ENCODE measurements at regions not wholly inside any gene's neighbourhood (a gene's known extent, or its start where the extent isn't known, plus 50 kb on each side); places are given as distances from the start of the nearest gene placed in this dataset.

DNA sequence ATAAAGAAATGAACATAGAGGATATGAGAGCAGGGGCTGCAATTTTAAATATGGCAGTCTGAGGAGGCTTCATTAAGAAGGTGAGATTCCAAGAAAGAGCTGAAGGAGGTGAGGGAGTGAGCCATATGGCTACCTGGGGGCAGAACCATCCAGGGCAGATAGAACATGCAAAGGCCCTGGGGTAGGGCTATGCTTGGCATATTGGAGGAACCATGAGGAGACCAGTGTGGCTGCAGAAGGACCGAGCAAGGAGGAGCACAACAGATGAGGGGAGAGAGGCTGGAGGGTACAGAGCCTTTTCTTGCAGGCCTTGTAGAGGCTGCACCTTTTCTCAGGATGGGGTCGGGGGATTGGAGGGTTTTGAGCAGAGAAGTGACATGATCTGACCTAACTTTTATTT, 69.5 kb upstream of the GATA6 start:
- H3K79me2 ChIP-seq (ENCODE audit: insufficient read depth, low read length): no peaks in the 10 kb centered on the region
- no peak for DNase-seq (ENCODE audit: low read depth, low spot score)
- no peak overlapping the region for H3K4me2 ChIP-seq (ENCODE audit: low read length)
- H2AFZ ChIP-seq (ENCODE audit: low read depth, low read length, poor library complexity, severe bottlenecking): no peak overlapping the region
- no peaks in the 10 kb centered on the region for H3K9me3 ChIP-seq (ENCODE audit: control insufficient read depth in 1 of 2, insufficient read depth in 1 of 2, low read depth in 1 of 2, low read length in 2 of 2)
- H3K9ac ChIP-seq (ENCODE audit: low read length): no peak overlapping the region
- ChIA-PET RAD21 (ENCODE audit: low non-redundant PET in 1 of 2, low total read pairs in 2 of 2, uncharacterized antibody in 2 of 2, unreplicated experiment in 2 of 2) (no interaction called here), POLR2A (no interaction called here), CTCF (no interaction called here)
- no peaks in the 10 kb centered on the region for H3K4me1 ChIP-seq (ENCODE audit: control insufficient read depth in 1 of 2, insufficient read depth in 2 of 2, low read length in 2 of 2)
- no peaks in the 10 kb centered on the region for H4K20me1 ChIP-seq (ENCODE audit: insufficient read depth)
- H3K4me3 ChIP-seq (replicated peaks in 1 of 2; ENCODE audit: low read depth in 1 of 2, low read length in 2 of 2): no peak overlapping the region
- no peaks in the 10 kb centered on the region for H3K9me2 ChIP-seq (ENCODE audit: insufficient read depth)
- intact Hi-C loops (cut with micrococcal nuclease): no loop called here
- BruUV-seq (replicated peaks): no TSS peak
- H3K27ac ChIP-seq (ENCODE audit: low read depth, low read length): no peak overlapping the region
- H3K36me3 ChIP-seq (ENCODE audit: control insufficient read depth in 1 of 2, insufficient read depth in 2 of 2, low read length in 2 of 2): no peaks in the 10 kb centered on the region
- no peak for ATAC-seq
- no peaks in the 10 kb centered on the region for H3K27me3 ChIP-seq (ENCODE audit: insufficient read depth, low read length)
- TF ChIP-seq, protein P1, sequence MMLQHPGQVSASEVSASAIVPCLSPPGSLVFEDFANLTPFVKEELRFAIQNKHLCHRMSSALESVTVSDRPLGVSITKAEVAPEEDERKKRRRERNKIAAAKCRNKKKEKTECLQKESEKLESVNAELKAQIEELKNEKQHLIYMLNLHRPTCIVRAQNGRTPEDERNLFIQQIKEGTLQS (IDR thresholded peaks at IDR 0.05): no peak
- TF ChIP-seq SRF (IDR thresholded peaks at IDR 0.05; ENCODE audit: low read depth) (no peak), POLR2AphosphoS5 (IDR thresholded peaks at IDR 0.05; ENCODE audit: low read depth, low read length) (no peak), JUND (IDR thresholded peaks at IDR 0.05) (no peak), YY1 (IDR thresholded peaks at IDR 0.05; ENCODE audit: extremely low read depth, insufficient replicate concordance, low read depth, low read length) (no peak), EZH2 (IDR thresholded peaks at IDR 0.05) (no peak), EZH2phosphoT487 (IDR thresholded peaks at IDR 0.05; ENCODE audit: borderline replicate concordance) (no peak), POLR2A (IDR thresholded peaks at IDR 0.05; ENCODE audit: borderline replicate concordance, extremely low read depth, insufficient read depth, insufficient read length) (no peak), CEBPB (IDR thresholded peaks at IDR 0.05; ENCODE audit: low read depth) (no peak), FOSL1 (IDR thresholded peaks at IDR 0.05; ENCODE audit: low read depth) (no peak), EGR1 (IDR thresholded peaks at IDR 0.05; ENCODE audit: low read depth) (no peak), TCF7L2 (IDR thresholded peaks at IDR 0.05; ENCODE audit: borderline replicate concordance, extremely low read depth, insufficient read depth, insufficient read length) (no peak), ZNF274 (IDR thresholded peaks at IDR 0.05; ENCODE audit: low read depth, low read length) (no peak), RAD21 (IDR thresholded peaks at IDR 0.05; ENCODE audit: low read depth) (no peak)
- TF ChIP-seq, protein P2, sequence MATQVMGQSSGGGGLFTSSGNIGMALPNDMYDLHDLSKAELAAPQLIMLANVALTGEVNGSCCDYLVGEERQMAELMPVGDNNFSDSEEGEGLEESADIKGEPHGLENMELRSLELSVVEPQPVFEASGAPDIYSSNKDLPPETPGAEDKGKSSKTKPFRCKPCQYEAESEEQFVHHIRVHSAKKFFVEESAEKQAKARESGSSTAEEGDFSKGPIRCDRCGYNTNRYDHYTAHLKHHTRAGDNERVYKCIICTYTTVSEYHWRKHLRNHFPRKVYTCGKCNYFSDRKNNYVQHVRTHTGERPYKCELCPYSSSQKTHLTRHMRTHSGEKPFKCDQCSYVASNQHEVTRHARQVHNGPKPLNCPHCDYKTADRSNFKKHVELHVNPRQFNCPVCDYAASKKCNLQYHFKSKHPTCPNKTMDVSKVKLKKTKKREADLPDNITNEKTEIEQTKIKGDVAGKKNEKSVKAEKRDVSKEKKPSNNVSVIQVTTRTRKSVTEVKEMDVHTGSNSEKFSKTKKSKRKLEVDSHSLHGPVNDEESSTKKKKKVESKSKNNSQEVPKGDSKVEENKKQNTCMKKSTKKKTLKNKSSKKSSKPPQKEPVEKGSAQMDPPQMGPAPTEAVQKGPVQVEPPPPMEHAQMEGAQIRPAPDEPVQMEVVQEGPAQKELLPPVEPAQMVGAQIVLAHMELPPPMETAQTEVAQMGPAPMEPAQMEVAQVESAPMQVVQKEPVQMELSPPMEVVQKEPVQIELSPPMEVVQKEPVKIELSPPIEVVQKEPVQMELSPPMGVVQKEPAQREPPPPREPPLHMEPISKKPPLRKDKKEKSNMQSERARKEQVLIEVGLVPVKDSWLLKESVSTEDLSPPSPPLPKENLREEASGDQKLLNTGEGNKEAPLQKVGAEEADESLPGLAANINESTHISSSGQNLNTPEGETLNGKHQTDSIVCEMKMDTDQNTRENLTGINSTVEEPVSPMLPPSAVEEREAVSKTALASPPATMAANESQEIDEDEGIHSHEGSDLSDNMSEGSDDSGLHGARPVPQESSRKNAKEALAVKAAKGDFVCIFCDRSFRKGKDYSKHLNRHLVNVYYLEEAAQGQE (IDR thresholded peaks at IDR 0.05; ENCODE audit: low read depth): no peak
- TF ChIP-seq, protein P3, sequence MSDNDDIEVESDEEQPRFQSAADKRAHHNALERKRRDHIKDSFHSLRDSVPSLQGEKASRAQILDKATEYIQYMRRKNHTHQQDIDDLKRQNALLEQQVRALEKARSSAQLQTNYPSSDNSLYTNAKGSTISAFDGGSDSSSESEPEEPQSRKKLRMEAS (IDR thresholded peaks at IDR 0.05): no peak

All from HCT116 (cell line).